C4-2B (cell line): ENCODE measurements at regions not wholly inside any gene's neighbourhood (a gene's known extent, or its start where the extent isn't known, plus 50 kb on each side); places are given as distances from the start of the nearest gene placed in this dataset.

Experiments
- CTCF ChIP-seq: fragments of 450-650 bp; conservative IDR thresholded peaks from 2 replicates; pipeline ENCODE4 v1.5.1; 2017; ENCODE audit warnings: mild to moderate bottlenecking
- ZFX ChIP-seq: fragments of 450-650 bp; IDR thresholded peaks from 2 replicates; pipeline ENCODE4 v1.6.1; 2017

GRCh38 chr6:90753820-90754643, 167.2 kb upstream of the MAP3K7 start:
- no peak for TF ChIP-seq CTCF
- TF ChIP-seq ZFX: no peak
